DND-41 (cell line): ENCODE measurements at regions not wholly inside any gene's neighbourhood (a gene's known extent, or its start where the extent isn't known, plus 50 kb on each side); places are given as distances from the start of the nearest gene placed in this dataset.

Source experiments
- ATAC-seq: fragments of 200-7000 bp; cut with Tn5 transposase; 3 replicates; pipeline ENCODE4 v1.9.1; 2021; ENCODE audit warnings: low read depth; ENCODE audit not compliant: insufficient read depth
- DNase-seq: peaks from one replicate; pipeline ENCODE4 v3.0.0-alpha.2; 2020
- H2AFZ ChIP-seq: 2 replicates; pipeline ENCODE4 v1.6.0; 2012; ENCODE audit warnings: low read depth, low read length
- H3K27ac ChIP-seq: 2 replicates; pipeline ENCODE4 v1.5.1; 2012; ENCODE audit warnings: low read length, inconsistent platforms
- H3K27me3 ChIP-seq: fragments of 200-600 bp; sonication (generic); 2 replicates; pipeline ENCODE4 v1.6.0; 2012; ENCODE audit warnings: low read length, mild to moderate bottlenecking, inconsistent platforms; ENCODE audit not compliant: insufficient read depth, poor library complexity
- H3K36me3 ChIP-seq: 2 replicates; pipeline ENCODE4 v1.5.1; 2012; ENCODE audit warnings: low read length, inconsistent platforms; ENCODE audit not compliant: insufficient read depth
- H3K4me1 ChIP-seq: 2 replicates; pipeline ENCODE4 v1.5.1; 2012; ENCODE audit warnings: mild to moderate bottlenecking, low read length; ENCODE audit not compliant: insufficient read depth
- H3K4me2 ChIP-seq: 2 replicates; pipeline ENCODE4 v1.6.0; 2012; ENCODE audit warnings: mild to moderate bottlenecking, moderate library complexity, low read length, inconsistent platforms; ENCODE audit not compliant: insufficient read depth
- H3K4me3 ChIP-seq, 2 experiments: fragments of 200-600 bp in 1 of 2; shearing (Covaris generic) in 1 of 2; 2 replicates each; pipeline ENCODE4 v1.5.1; 2012 to 2016; ENCODE audit warnings: inconsistent platforms in 2 of 2, low read length in 2 of 2, mild to moderate bottlenecking in 2 of 2, low read depth in 1 of 2, moderate library complexity in 1 of 2
- H3K79me2 ChIP-seq: 2 replicates; pipeline ENCODE4 v1.6.0; 2012; ENCODE audit warnings: low read length, inconsistent platforms; ENCODE audit not compliant: insufficient read depth
- H3K9ac ChIP-seq: 2 replicates; pipeline ENCODE4 v1.6.0; 2012; ENCODE audit warnings: low read depth, mild to moderate bottlenecking, inconsistent platforms, low read length, moderate library complexity
- H3K9me3 ChIP-seq: 2 replicates; pipeline ENCODE4 v1.5.1; 2012; ENCODE audit warnings: low read length, moderate library complexity, mild to moderate bottlenecking, inconsistent platforms; ENCODE audit not compliant: insufficient read depth, severe bottlenecking
- H4K20me1 ChIP-seq: 2 replicates; pipeline ENCODE4 v1.6.0; 2012; ENCODE audit warnings: low read length; ENCODE audit not compliant: insufficient read depth
- EZH2 ChIP-seq: IDR thresholded peaks from 3 replicates; pipeline ENCODE4 v1.6.1; 2012; ENCODE audit warnings: borderline replicate concordance, low read depth, mild to moderate bottlenecking, moderate library complexity, low read length, inconsistent platforms; ENCODE audit not compliant: severe bottlenecking
- TF ChIP-seq, protein P1 (sequence below): IDR thresholded peaks from 2 replicates; pipeline ENCODE4 v1.5.1; 2012; ENCODE audit warnings: borderline replicate concordance, low read length, moderate library complexity, mild to moderate bottlenecking; ENCODE audit not compliant: poor library complexity, severe bottlenecking; ENCODE audit errors: extremely low read depth

DNA sequence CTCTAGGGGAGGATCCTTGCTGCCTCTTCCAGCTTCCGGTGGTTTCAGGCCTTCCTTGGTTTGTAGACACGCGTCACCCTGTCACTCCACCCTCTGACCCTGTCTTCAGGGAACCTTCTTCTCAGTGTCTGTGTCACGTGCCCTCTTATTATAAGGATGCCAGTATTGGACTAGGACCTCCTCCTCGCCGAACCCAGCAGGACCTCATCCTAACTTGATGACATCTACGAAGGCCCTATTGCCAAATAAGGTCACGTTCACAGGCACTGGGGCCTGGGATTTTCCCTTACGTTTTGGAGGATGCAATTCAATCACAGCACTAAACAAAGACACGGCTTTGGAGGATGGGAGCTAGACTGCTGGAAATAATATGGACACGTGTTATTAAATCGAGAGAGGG, 408.7 kb downstream of the BRD1 start:
- Histone ChIP-seq H2AFZ (no peak overlapping the region), H3K4me2 (no peak overlapping the region), H3K9me3 (no peaks in the 10 kb centered on the region), H3K9ac (no peak overlapping the region), H4K20me1 (no peaks in the 10 kb centered on the region; the same call in 1 of the 2 replicates), H3K79me2 (no peaks in the 10 kb centered on the region), H3K27me3 (peaks cover 2% of the 10 kb centered on the region), H3K27ac (no peak overlapping the region), H3K4me3 (no peak overlapping the region), H3K36me3 (no peaks in the 10 kb centered on the region), H3K4me1 (no peaks in the 10 kb centered on the region)
- TF ChIP-seq EZH2 = no peak
- TF ChIP-seq, protein P1, sequence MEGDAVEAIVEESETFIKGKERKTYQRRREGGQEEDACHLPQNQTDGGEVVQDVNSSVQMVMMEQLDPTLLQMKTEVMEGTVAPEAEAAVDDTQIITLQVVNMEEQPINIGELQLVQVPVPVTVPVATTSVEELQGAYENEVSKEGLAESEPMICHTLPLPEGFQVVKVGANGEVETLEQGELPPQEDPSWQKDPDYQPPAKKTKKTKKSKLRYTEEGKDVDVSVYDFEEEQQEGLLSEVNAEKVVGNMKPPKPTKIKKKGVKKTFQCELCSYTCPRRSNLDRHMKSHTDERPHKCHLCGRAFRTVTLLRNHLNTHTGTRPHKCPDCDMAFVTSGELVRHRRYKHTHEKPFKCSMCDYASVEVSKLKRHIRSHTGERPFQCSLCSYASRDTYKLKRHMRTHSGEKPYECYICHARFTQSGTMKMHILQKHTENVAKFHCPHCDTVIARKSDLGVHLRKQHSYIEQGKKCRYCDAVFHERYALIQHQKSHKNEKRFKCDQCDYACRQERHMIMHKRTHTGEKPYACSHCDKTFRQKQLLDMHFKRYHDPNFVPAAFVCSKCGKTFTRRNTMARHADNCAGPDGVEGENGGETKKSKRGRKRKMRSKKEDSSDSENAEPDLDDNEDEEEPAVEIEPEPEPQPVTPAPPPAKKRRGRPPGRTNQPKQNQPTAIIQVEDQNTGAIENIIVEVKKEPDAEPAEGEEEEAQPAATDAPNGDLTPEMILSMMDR = no peak
- DNase-seq (no peak), ATAC-seq (no peak)

DNA sequence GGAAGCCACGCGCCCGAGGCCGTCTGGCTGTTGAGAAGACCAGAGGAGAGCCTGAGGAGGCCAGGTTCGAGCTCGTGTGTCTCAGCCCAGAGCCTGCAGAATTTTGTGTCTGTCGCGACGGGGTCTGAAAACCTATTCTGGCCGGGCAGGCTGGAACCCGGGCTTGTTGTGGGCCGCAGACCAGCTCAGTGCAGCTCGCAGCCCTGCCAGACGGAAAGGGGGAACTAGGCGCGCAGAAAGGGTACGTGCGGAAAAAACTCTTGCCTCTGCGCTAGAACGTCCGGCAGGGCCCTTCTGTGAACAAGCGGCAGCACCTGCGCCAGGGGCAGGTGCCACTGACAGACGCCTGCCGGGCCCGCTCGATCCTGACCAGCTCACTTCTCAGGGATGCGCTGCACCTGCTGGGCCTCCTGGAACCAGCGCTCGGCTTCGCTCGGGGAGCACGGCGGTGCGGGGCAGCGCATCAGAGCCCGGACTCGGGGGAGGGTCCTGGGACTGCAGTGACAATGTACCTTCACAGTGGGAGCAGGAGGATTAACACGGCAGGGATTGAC, 409.3 kb downstream of the BRD1 start:
- H3K9me3 ChIP-seq = no peaks in the 10 kb centered on the region
- TF ChIP-seq EZH2 = no peak
- TF ChIP-seq, protein P1 = no peak
- no peak overlapping the region for H3K4me3 ChIP-seq

DNA sequence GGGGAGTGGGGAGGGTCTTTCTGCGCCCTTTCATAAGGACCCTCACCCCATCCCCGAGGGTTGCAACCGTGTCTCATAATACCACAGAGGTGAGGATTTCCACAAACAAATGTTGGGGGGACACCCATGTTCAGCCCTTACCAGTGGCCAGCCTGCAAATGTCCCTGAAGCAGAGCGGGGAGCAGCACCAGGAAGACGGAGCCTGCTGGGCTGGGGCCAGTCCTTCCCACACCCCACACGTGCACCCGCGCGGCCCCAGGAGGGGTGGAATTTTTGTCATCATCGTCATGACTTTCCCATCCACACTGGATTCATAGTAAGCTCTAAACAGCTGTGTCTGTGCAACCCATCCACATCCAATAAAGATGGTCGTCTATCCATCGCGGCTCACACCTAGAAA, 409.8 kb downstream of the BRD1 start:
- no peak overlapping the region for H2AFZ ChIP-seq
- no peaks in the 10 kb centered on the region for H3K36me3 ChIP-seq
- no peak overlapping the region for H3K27ac ChIP-seq
- H4K20me1 ChIP-seq = no peaks in the 10 kb centered on the region; the same call in 1 of the 2 replicates
- no peaks in the 10 kb centered on the region for H3K4me1 ChIP-seq
- DNase-seq (no peak), ATAC-seq (no peak)
- no peak for TF ChIP-seq EZH2
- TF ChIP-seq, protein P1 = no peak
- no peak overlapping the region for H3K4me3 ChIP-seq
- H3K27me3 ChIP-seq = peaks cover 2% of the 10 kb centered on the region
- H3K9ac ChIP-seq = no peak overlapping the region
- H3K79me2 ChIP-seq = no peaks in the 10 kb centered on the region
- H3K4me2 ChIP-seq = no peak overlapping the region
- no peaks in the 10 kb centered on the region for H3K9me3 ChIP-seq

More for the DNA sequence above, 409.3 kb downstream of the BRD1 start:
- no peak overlapping the region for H3K27ac ChIP-seq
- H3K4me1 ChIP-seq = no peaks in the 10 kb centered on the region
- no peak overlapping the region for H2AFZ ChIP-seq
- H4K20me1 ChIP-seq = no peaks in the 10 kb centered on the region; the same call in 1 of the 2 replicates
- H3K9ac ChIP-seq = no peak overlapping the region
- H3K27me3 ChIP-seq = peaks cover 2% of the 10 kb centered on the region
- DNase-seq (no peak), ATAC-seq (no peak)
- no peaks in the 10 kb centered on the region for H3K79me2 ChIP-seq
- H3K4me2 ChIP-seq = no peak overlapping the region
- H3K36me3 ChIP-seq = no peaks in the 10 kb centered on the region

DNA sequence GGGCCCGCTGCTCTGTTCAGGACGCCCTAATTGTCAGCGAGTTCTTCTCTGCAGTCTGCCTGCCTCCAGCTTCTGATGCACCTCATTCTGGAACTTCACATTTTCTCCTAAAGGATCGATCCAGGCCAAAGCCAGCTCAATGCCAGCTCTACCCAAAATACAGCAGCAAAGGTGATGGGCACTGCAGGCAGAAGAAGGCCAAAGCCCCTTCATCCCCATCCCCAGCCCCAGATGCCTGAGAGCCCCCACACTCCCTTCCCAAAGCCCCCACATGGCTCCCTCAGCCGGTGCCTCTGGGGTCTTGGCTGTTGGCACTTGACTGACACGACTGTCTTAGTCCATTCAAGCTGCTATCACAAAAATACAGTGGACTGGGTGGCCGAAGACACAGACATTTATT, 410.3 kb downstream of the BRD1 start:
- TF ChIP-seq, protein P1 = no peak
- TF ChIP-seq EZH2 = no peak
- Histone ChIP-seq H3K79me2 (no peaks in the 10 kb centered on the region), H3K9me3 (no peaks in the 10 kb centered on the region), H3K27ac (no peak overlapping the region), H3K4me3 (no peak overlapping the region), H4K20me1 (no peaks in the 10 kb centered on the region; the same call in 1 of the 2 replicates), H3K36me3 (no peaks in the 10 kb centered on the region), H2AFZ (no peak overlapping the region), H3K27me3 (no peaks in the 10 kb centered on the region), H3K9ac (no peak overlapping the region), H3K4me2 (no peak overlapping the region), H3K4me1 (no peaks in the 10 kb centered on the region)
- ATAC-seq = no peak
- no peak for DNase-seq
